Chondrocyte (in vitro differentiated cells): ENCODE measurements at regions not wholly inside any gene's neighbourhood (a gene's known extent, or its start where the extent isn't known, plus 50 kb on each side); places are given as distances from the start of the nearest gene placed in this dataset.

Source experiments
- DNase-seq: peaks from one replicate; pipeline ENCODE4 v3.0.0; 2021; ENCODE audit warnings: mixed read lengths, low spot score
- H3K27ac Mint-ChIP-seq: one replicate; pipeline ENCODE4 v1.8.0; 2021; ENCODE audit warnings: mild to moderate bottlenecking, moderate library complexity, mixed read lengths; ENCODE audit not compliant: unreplicated experiment
- H3K27me3 Mint-ChIP-seq: 2 replicates; pipeline ENCODE4 v1.8.0; 2021; ENCODE audit warnings: low read depth, mixed read lengths
- H3K36me3 Mint-ChIP-seq: 2 replicates; pipeline ENCODE4 v1.8.0; 2021; ENCODE audit warnings: low read depth, mixed read lengths
- H3K4me1 Mint-ChIP-seq: 2 replicates; pipeline ENCODE4 v1.8.0; 2021; ENCODE audit warnings: low read depth, mild to moderate bottlenecking, mixed read lengths
- H3K4me3 Mint-ChIP-seq: one replicate; pipeline ENCODE4 v1.8.0; 2021; ENCODE audit warnings: mild to moderate bottlenecking, moderate library complexity, mixed read lengths; ENCODE audit not compliant: unreplicated experiment
- H3K9me3 Mint-ChIP-seq: 2 replicates; pipeline ENCODE4 v1.8.0; 2021; ENCODE audit warnings: low read depth, mixed read lengths
- CTCF ChIP-seq: fragments of 200-600 bp; sonication (generic); IDR thresholded peaks from 2 replicates; pipeline ENCODE4 v1.5.0; 2021; ENCODE audit warnings: antibody characterized with exemption, mild to moderate bottlenecking, moderate library complexity

- Mint-ChIP-seq H3K4me1 (no peaks in the 10 kb centered on the region), H3K9me3 (peaks cover 6% of the 10 kb centered on the region), H3K4me3 (no peak overlapping the region), H3K36me3 (peaks cover 2% of the 10 kb centered on the region), H3K27me3 (no peaks in the 10 kb centered on the region), H3K27ac (no peak overlapping the region)
- DNase-seq: no peak
- no peak for TF ChIP-seq CTCF
Measured at GRCh38 chr7:13581097-13581496, 408.4 kb downstream of the ETV1 start.

GRCh38 chr7:13593854-13594253, 395.6 kb downstream of the ETV1 start:
- Mint-ChIP-seq H3K4me1 (no peaks in the 10 kb centered on the region), H3K9me3 (peaks cover 22% of the 10 kb centered on the region), H3K27ac (no peak overlapping the region), H3K27me3 (no peaks in the 10 kb centered on the region), H3K4me3 (no peak overlapping the region), H3K36me3 (peaks cover 4% of the 10 kb centered on the region)
- TF ChIP-seq CTCF: no peak
- DNase-seq: no peak

DNA sequence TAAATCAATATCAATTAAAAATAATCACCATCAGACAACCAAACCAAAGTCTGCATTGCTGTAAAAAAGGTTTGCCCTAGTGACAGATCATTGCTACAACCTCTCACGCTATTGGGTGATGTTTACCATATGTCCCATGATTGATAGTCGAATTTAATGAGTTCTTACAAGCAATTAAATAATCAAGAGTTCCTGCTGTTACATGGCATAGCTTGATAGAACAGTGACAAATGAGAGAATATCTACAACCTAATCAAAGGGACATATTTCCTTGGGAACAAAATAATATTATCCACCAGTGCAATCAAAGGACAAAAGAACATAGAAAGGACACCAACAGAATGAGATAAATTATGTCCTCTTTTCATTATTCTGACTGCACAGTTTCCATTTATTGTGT, 387.4 kb downstream of the ETV1 start:
- TF ChIP-seq CTCF: no peak
- Mint-ChIP-seq H3K9me3 (no peaks in the 10 kb centered on the region), H3K4me1 (no peaks in the 10 kb centered on the region), H3K27ac (no peak overlapping the region), H3K36me3 (no peaks in the 10 kb centered on the region), H3K4me3 (no peak overlapping the region), H3K27me3 (no peaks in the 10 kb centered on the region)
- DNase-seq: no peak

- TF ChIP-seq CTCF: no peak
- peaks cover 3% of the 10 kb centered on the region for H3K9me3 Mint-ChIP-seq
- H3K27ac Mint-ChIP-seq: no peak overlapping the region
- no peaks in the 10 kb centered on the region for H3K36me3 Mint-ChIP-seq
- H3K27me3 Mint-ChIP-seq: no peaks in the 10 kb centered on the region
- H3K4me1 Mint-ChIP-seq: no peaks in the 10 kb centered on the region
- no peak for DNase-seq
- no peak overlapping the region for H3K4me3 Mint-ChIP-seq
Measured at GRCh38 chr7:13603016-13603415, 386.4 kb downstream of the ETV1 start.

- DNase-seq: no peak
- H3K36me3 Mint-ChIP-seq: no peaks in the 10 kb centered on the region
- H3K27ac Mint-ChIP-seq: no peak overlapping the region
- H3K4me1 Mint-ChIP-seq: no peaks in the 10 kb centered on the region
- no peaks in the 10 kb centered on the region for H3K27me3 Mint-ChIP-seq
- no peak overlapping the region for H3K4me3 Mint-ChIP-seq
- TF ChIP-seq CTCF: no peak
- peaks cover 5% of the 10 kb centered on the region for H3K9me3 Mint-ChIP-seq
Measured at GRCh38 chr7:13603661-13604060, 385.8 kb downstream of the ETV1 start.
